ENCODE measurements at regions not wholly inside any gene's neighbourhood (a gene's known extent, or its start where the extent isn't known, plus 50 kb on each side); places are given as distances from the start of the nearest gene placed in this dataset.

DNA sequence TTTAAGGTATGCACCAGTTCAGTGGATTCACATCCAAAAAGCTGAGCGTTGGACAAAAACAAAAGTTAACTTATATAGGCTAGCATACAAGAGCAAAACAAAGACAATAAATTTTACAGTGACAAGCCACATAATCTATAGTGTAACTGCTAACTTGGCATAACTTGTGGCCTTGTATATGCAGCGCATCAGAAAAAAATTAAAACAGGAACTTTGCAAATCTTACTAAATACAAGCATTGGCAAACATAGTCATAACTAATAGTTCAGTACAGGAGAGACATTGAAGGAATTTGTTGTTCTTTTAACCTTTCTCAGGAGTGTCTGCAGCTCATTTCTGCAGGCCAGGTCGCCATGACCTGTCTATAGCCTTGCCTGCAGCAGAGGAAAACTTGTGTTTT is 54.6 kb downstream of the OR10H4 start:
- TF ChIP-seq, protein P1, sequence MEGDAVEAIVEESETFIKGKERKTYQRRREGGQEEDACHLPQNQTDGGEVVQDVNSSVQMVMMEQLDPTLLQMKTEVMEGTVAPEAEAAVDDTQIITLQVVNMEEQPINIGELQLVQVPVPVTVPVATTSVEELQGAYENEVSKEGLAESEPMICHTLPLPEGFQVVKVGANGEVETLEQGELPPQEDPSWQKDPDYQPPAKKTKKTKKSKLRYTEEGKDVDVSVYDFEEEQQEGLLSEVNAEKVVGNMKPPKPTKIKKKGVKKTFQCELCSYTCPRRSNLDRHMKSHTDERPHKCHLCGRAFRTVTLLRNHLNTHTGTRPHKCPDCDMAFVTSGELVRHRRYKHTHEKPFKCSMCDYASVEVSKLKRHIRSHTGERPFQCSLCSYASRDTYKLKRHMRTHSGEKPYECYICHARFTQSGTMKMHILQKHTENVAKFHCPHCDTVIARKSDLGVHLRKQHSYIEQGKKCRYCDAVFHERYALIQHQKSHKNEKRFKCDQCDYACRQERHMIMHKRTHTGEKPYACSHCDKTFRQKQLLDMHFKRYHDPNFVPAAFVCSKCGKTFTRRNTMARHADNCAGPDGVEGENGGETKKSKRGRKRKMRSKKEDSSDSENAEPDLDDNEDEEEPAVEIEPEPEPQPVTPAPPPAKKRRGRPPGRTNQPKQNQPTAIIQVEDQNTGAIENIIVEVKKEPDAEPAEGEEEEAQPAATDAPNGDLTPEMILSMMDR (IDR thresholded peaks at IDR 0.05): no peak
- TF ChIP-seq POLR2AphosphoS5 (IDR thresholded peaks at IDR 0.05): no peak
- no peak for TF ChIP-seq POLR2A (IDR thresholded peaks at IDR 0.05)
